ENCODE measurements at regions not wholly inside any gene's neighbourhood (a gene's known extent, or its start where the extent isn't known, plus 50 kb on each side); places are given as distances from the start of the nearest gene placed in this dataset.

GRCh38 chr14:59123975-59124374, 64.5 kb upstream of the DAAM1 start:
- Histone ChIP-seq H3K4me3 (ENCODE audit: severe bottlenecking) (no peak overlapping the region), H3K27ac (ENCODE audit: poor library complexity, severe bottlenecking) (no peak overlapping the region), H3K27me3 (ENCODE audit: insufficient read depth, poor library complexity, severe bottlenecking) (no peaks in the 10 kb centered on the region), H3K36me3 (ENCODE audit: low read depth) (no peaks in the 10 kb centered on the region), H3K4me1 (ENCODE audit: insufficient read depth, poor library complexity, severe bottlenecking) (no peaks in the 10 kb centered on the region), H3K9me3 (ENCODE audit: severe bottlenecking) (no peaks in the 10 kb centered on the region)
- DNase-seq (ENCODE audit: low spot score): no peak
- peak; percentile 65; the same call in 2 of the 3 replicates for ATAC-seq (ENCODE audit: low read depth)
- peak; percentile 88 for TF ChIP-seq CTCF (IDR thresholded peaks at IDR 0.05; ENCODE audit: poor library complexity, severe bottlenecking)

- Histone ChIP-seq H3K36me3 (ENCODE audit: low read depth) (no peaks in the 10 kb centered on the region), H3K4me3 (ENCODE audit: severe bottlenecking) (no peak overlapping the region), H3K27me3 (ENCODE audit: insufficient read depth, poor library complexity, severe bottlenecking) (no peaks in the 10 kb centered on the region), H3K9me3 (ENCODE audit: severe bottlenecking) (no peaks in the 10 kb centered on the region), H3K27ac (ENCODE audit: poor library complexity, severe bottlenecking) (no peak overlapping the region), H3K4me1 (ENCODE audit: insufficient read depth, poor library complexity, severe bottlenecking) (no peaks in the 10 kb centered on the region)
- DNase-seq (ENCODE audit: low spot score) (no peak), ATAC-seq (ENCODE audit: low read depth) (no peak)
- TF ChIP-seq CTCF (IDR thresholded peaks at IDR 0.05; ENCODE audit: poor library complexity, severe bottlenecking): no peak
These were observed 63.3 kb upstream of the DAAM1 start for GRCh38 chr14:59125156-59125555.

- ATAC-seq (ENCODE audit: low read depth): peak; percentile 91
- Histone ChIP-seq H3K27me3 (ENCODE audit: insufficient read depth, poor library complexity, severe bottlenecking) (no peaks in the 10 kb centered on the region), H3K36me3 (ENCODE audit: low read depth) (no peaks in the 10 kb centered on the region), H3K27ac (ENCODE audit: poor library complexity, severe bottlenecking) (no peak overlapping the region), H3K9me3 (ENCODE audit: severe bottlenecking) (no peaks in the 10 kb centered on the region), H3K4me1 (ENCODE audit: insufficient read depth, poor library complexity, severe bottlenecking) (no peaks in the 10 kb centered on the region), H3K4me3 (ENCODE audit: severe bottlenecking) (no peak overlapping the region)
- peak; percentile 93 for TF ChIP-seq CTCF (IDR thresholded peaks at IDR 0.05; ENCODE audit: poor library complexity, severe bottlenecking)
- no peak for DNase-seq (ENCODE audit: low spot score)
These were observed 61.6 kb upstream of the DAAM1 start for GRCh38 chr14:59126714-59127436.

- TF ChIP-seq CTCF (IDR thresholded peaks at IDR 0.05; ENCODE audit: poor library complexity, severe bottlenecking): peak; percentile 74
- no peaks in the 10 kb centered on the region for H3K27me3 ChIP-seq (ENCODE audit: insufficient read depth, poor library complexity, severe bottlenecking)
- DNase-seq (ENCODE audit: low spot score) (no peak), ATAC-seq (ENCODE audit: low read depth) (no peak)
- no peaks in the 10 kb centered on the region for H3K9me3 ChIP-seq (ENCODE audit: severe bottlenecking)
- no peaks in the 10 kb centered on the region for H3K4me1 ChIP-seq (ENCODE audit: insufficient read depth, poor library complexity, severe bottlenecking)
- H3K27ac ChIP-seq (ENCODE audit: poor library complexity, severe bottlenecking): no peak overlapping the region
- H3K4me3 ChIP-seq (ENCODE audit: severe bottlenecking): no peak overlapping the region
- H3K36me3 ChIP-seq (ENCODE audit: low read depth): no peaks in the 10 kb centered on the region
These were observed 61.1 kb upstream of the DAAM1 start for GRCh38 chr14:59127437-59127732.

- no peaks in the 10 kb centered on the region for H3K36me3 ChIP-seq (ENCODE audit: low read depth)
- H3K9me3 ChIP-seq (ENCODE audit: severe bottlenecking): no peaks in the 10 kb centered on the region
- H3K4me3 ChIP-seq (ENCODE audit: severe bottlenecking): no peak overlapping the region
- H3K4me1 ChIP-seq (ENCODE audit: insufficient read depth, poor library complexity, severe bottlenecking): no peaks in the 10 kb centered on the region
- H3K27me3 ChIP-seq (ENCODE audit: insufficient read depth, poor library complexity, severe bottlenecking): no peaks in the 10 kb centered on the region
- ATAC-seq (ENCODE audit: low read depth) (no peak), DNase-seq (ENCODE audit: low spot score) (no peak)
- no peak for TF ChIP-seq CTCF (IDR thresholded peaks at IDR 0.05; ENCODE audit: poor library complexity, severe bottlenecking)
- H3K27ac ChIP-seq (ENCODE audit: poor library complexity, severe bottlenecking): no peak overlapping the region
These were observed 58.0 kb upstream of the DAAM1 start for GRCh38 chr14:59130462-59130861.

Measured in RWPE2 (cell line).